ENCODE measurements at regions not wholly inside any gene's neighbourhood (a gene's known extent, or its start where the extent isn't known, plus 50 kb on each side); places are given as distances from the start of the nearest gene placed in this dataset.

DNA sequence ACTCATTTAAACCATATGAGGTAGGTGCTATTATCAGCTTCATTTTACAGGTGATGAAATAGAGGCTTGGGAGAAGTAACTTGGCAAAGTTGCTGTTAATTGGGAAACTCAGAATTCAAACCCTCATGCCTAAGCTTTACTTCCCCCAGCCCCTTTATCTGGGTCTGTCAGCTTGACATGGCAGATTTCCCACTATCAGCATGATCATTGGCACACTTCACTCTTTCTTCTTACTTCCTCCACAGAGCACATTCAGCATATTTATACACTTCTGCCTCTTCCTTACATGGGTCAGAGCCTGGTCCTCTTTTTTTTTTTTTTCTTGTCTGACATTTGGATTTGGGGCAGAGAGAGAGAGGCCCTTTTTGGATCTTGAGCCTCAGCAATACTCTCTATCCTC is 56.5 kb upstream of the ARX start:
- Histone ChIP-seq H3K9me3 (replicated peaks in 1 of 3) (no peaks in the 10 kb centered on the region), H3K4me1 (replicated peaks in 1 of 2) (no peaks in the 10 kb centered on the region), H3K27me3 (peaks cover 3% of the 10 kb centered on the region), H3K36me3 (replicated peaks in 1 of 2) (no peaks in the 10 kb centered on the region), H3K4me3 (no peak overlapping the region), H3K27ac (no peak overlapping the region)
- intact Hi-C loops (cut with DNase I): no loop called here
- TF ChIP-seq POLR2A (IDR thresholded peaks at IDR 0.05): no peak
- TF ChIP-seq, protein P1, sequence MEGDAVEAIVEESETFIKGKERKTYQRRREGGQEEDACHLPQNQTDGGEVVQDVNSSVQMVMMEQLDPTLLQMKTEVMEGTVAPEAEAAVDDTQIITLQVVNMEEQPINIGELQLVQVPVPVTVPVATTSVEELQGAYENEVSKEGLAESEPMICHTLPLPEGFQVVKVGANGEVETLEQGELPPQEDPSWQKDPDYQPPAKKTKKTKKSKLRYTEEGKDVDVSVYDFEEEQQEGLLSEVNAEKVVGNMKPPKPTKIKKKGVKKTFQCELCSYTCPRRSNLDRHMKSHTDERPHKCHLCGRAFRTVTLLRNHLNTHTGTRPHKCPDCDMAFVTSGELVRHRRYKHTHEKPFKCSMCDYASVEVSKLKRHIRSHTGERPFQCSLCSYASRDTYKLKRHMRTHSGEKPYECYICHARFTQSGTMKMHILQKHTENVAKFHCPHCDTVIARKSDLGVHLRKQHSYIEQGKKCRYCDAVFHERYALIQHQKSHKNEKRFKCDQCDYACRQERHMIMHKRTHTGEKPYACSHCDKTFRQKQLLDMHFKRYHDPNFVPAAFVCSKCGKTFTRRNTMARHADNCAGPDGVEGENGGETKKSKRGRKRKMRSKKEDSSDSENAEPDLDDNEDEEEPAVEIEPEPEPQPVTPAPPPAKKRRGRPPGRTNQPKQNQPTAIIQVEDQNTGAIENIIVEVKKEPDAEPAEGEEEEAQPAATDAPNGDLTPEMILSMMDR (IDR thresholded peaks at IDR 0.05): no peak
- DNase-seq: no peak

DNA sequence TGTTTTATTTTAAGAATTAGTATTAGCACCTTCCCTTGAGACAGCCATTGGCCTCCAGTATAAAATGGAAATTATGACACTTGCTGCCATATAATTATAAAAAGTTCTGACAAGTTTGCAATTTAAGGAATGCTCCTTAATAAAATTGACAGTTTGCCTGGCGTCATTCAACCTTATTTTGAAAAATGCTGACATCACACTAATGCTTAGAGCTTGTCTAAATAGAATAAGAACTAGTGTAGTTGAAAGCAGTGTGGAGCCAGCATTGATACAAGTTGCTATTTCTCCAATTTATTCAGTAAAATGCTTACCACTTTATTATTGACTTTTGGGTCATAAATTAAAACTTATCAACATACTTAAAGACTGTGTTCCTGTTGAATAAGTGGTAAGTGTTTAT is 54.3 kb upstream of the ARX start:
- DNase-seq: no peak
- intact Hi-C loops (cut with DNase I): no loop called here
- WGBS, 4 donors: 34 to 57% (median 48%) methylated on average over 1 of the region's 1 CpG

DNA sequence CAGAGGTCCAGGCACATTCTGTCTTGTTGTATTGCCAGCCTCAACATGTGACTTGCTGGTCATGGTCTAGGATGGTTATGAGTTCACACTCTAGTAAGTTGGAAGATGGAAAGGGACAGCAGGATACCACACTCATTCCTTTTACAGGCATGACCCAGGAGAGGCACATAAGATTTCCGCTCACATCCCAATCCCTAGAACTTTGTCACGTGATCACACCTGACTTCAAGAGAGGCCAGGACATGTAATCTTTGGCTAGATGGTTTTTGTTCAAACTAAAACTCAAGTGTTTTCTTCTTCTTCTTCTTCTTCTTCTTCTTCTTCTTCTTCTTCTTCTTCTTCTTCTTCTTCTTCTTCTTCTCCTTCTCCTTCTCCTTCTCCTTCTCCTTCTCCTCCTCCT is 53.4 kb upstream of the ARX start:
- no peak for TF ChIP-seq POLR2A (IDR thresholded peaks at IDR 0.05)
- TF ChIP-seq, protein P1 (IDR thresholded peaks at IDR 0.05): no peak
- WGBS, 4 donors: 65 to 89% (median 74%) methylated on average over 2 of the region's 2 CpGs
- no peak for DNase-seq
- Histone ChIP-seq H3K27me3 (peaks cover 3% of the 10 kb centered on the region), H3K36me3 (replicated peaks in 1 of 2) (no peaks in the 10 kb centered on the region), H3K4me3 (no peak overlapping the region), H3K4me1 (replicated peaks in 1 of 2) (no peaks in the 10 kb centered on the region), H3K27ac (no peak overlapping the region), H3K9me3 (replicated peaks in 1 of 3) (no peaks in the 10 kb centered on the region)
- intact Hi-C loops (cut with DNase I): no loop called here

More for the DNA sequence above, 54.3 kb upstream of the ARX start:
- TF ChIP-seq, protein P1 (IDR thresholded peaks at IDR 0.05): no peak
- no peak for TF ChIP-seq POLR2A (IDR thresholded peaks at IDR 0.05)
- Histone ChIP-seq H3K9me3 (replicated peaks in 1 of 3) (no peaks in the 10 kb centered on the region), H3K4me1 (replicated peaks in 1 of 2) (no peaks in the 10 kb centered on the region), H3K36me3 (replicated peaks in 1 of 2) (no peaks in the 10 kb centered on the region), H3K4me3 (no peak overlapping the region), H3K27me3 (peaks cover 3% of the 10 kb centered on the region), H3K27ac (no peak overlapping the region)

DNA sequence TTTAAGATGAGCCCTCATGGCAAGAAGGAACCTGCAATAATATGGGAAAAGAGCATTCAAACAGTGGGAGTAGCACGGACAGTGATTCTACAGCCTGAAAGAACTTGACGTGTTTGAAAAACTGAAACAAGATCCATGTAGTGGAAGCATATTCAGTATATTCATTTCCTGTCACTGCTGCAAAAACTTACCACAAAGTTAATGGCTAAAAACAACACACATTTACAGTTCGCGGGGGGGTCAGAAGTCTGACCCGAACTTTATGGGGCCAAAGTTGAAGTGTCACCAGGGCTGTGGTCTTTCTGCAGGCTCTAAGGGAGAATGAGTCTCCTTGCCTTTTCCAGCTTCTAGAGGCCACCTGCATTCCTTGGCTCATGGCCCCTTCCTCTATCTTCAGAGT is 52.6 kb upstream of the ARX start:
- WGBS, 4 donors: 78 to 83% (median 81%) methylated on average over 1 to 5 of the region's 5 CpGs
- Histone ChIP-seq H3K36me3 (replicated peaks in 1 of 2) (no peaks in the 10 kb centered on the region), H3K4me1 (replicated peaks in 1 of 2) (no peaks in the 10 kb centered on the region), H3K4me3 (no peak overlapping the region), H3K9me3 (replicated peaks in 1 of 3) (no peaks in the 10 kb centered on the region), H3K27me3 (peaks cover 3% of the 10 kb centered on the region), H3K27ac (no peak overlapping the region)
- DNase-seq: no peak
- TF ChIP-seq, protein P1 (IDR thresholded peaks at IDR 0.05): no peak
- TF ChIP-seq POLR2A (IDR thresholded peaks at IDR 0.05): no peak
- intact Hi-C loops (cut with DNase I): no loop called here
